SU-DHL-6 (cell line): ENCODE measurements at regions not wholly inside any gene's neighbourhood (a gene's known extent, or its start where the extent isn't known, plus 50 kb on each side); places are given as distances from the start of the nearest gene placed in this dataset.

ENCODE experiments used
- H2AFZ ChIP-seq: fragments of 200-600 bp; sonication (generic); 2 replicates; pipeline ENCODE4 v1.6.1; 2014; ENCODE audit warnings: low read depth, mild to moderate bottlenecking, moderate library complexity, mixed read lengths, antibody characterized with exemption, low read length; ENCODE audit not compliant: severe bottlenecking
- H3F3A ChIP-seq: fragments of 200-600 bp; shearing (Covaris generic); 2 replicates; pipeline ENCODE4 v1.6.0; 2016; ENCODE audit warnings: antibody characterized with exemption, mild to moderate bottlenecking; ENCODE audit not compliant: insufficient read depth
- H3K27ac ChIP-seq: fragments of 200-600 bp; sonication (generic); 2 replicates; pipeline ENCODE4 v1.5.1; 2016; ENCODE audit warnings: low read depth, mild to moderate bottlenecking, low read length, moderate library complexity, mixed read lengths
- H3K27me3 ChIP-seq: fragments of 200-600 bp; sonication (generic), shearing (Covaris generic); 2 replicates; pipeline ENCODE4 v1.6.0; 2014; ENCODE audit warnings: mild to moderate bottlenecking, low read length
- H3K36me3 ChIP-seq: fragments of 200-600 bp; sonication (generic); 2 replicates; pipeline ENCODE4 v1.6.1; 2014; ENCODE audit warnings: mild to moderate bottlenecking, low read length, mixed read lengths
- H3K4me2 ChIP-seq: fragments of 300-600, 200-600 bp; shearing (Covaris generic), sonication (generic); 2 replicates; pipeline ENCODE4 v1.6.0; 2014; ENCODE audit warnings: low read length, low read depth, mild to moderate bottlenecking; ENCODE audit not compliant: poor library complexity, severe bottlenecking
- H3K4me3 ChIP-seq: fragments of 200-600 bp; sonication (generic); 2 replicates; pipeline ENCODE4 v1.5.1; 2014; ENCODE audit warnings: antibody characterized with exemption, low read length, mild to moderate bottlenecking, mixed read lengths; ENCODE audit not compliant: insufficient read depth, poor library complexity, severe bottlenecking
- H3K79me2 ChIP-seq: fragments of 200-600 bp; sonication (generic); 2 replicates; pipeline ENCODE4 v1.6.1; 2014; ENCODE audit warnings: mild to moderate bottlenecking, low read length, moderate library complexity; ENCODE audit not compliant: insufficient read depth
- H3K9ac ChIP-seq: fragments of 200-600 bp; sonication (generic); 2 replicates; pipeline ENCODE4 v1.7.0; 2014; ENCODE audit warnings: mild to moderate bottlenecking, low read length
- H3K9me2 ChIP-seq: fragments of 200-600 bp; sonication (generic); replicated peaks from 2 replicates; pipeline ENCODE4 v1.6.1; 2014; ENCODE audit warnings: low read length; ENCODE audit not compliant: insufficient read depth
- H3K9me3 ChIP-seq: fragments of 200-600 bp; sonication (generic); 2 replicates; pipeline ENCODE4 v1.6.1; 2014; ENCODE audit warnings: low read length, mixed read lengths; ENCODE audit not compliant: insufficient read depth
- H4K20me1 ChIP-seq: fragments of 200-600 bp; sonication (generic); 2 replicates; pipeline ENCODE4 v1.6.1; 2014; ENCODE audit warnings: low read depth, mild to moderate bottlenecking, antibody characterized with exemption, low read length, moderate library complexity, mixed read lengths
- CTCF ChIP-seq: fragments of 200-600 bp; sonication (generic); IDR thresholded peaks from one replicate; pipeline ENCODE4 v1.5.1; 2017; ENCODE audit warnings: antibody characterized with exemption, mild to moderate bottlenecking, low read length, moderate library complexity; ENCODE audit not compliant: insufficient read depth, poor library complexity, severe bottlenecking
- EZH2phosphoT487 ChIP-seq: fragments of 200-600 bp; sonication (generic), shearing (Covaris generic); conservative IDR thresholded peaks from 2 replicates; pipeline ENCODE4 v1.6.1; 2018; ENCODE audit warnings: mild to moderate bottlenecking, antibody characterized with exemption, low read length, moderate library complexity, mixed read lengths

GRCh38 chr11:44371706-44372105 is 61.8 kb upstream of the ALX4 start:
- Histone ChIP-seq H3K36me3 (no peaks in the 10 kb centered on the region), H3K27me3 (no peaks in the 10 kb centered on the region), H3K9me3 (no peaks in the 10 kb centered on the region), H2AFZ (no peak overlapping the region), H3K4me3 (no peak overlapping the region), H3F3A (no peaks in the 10 kb centered on the region), H3K4me2 (no peak overlapping the region), H4K20me1 (no peaks in the 10 kb centered on the region), H3K9ac (no peak overlapping the region), H3K9me2 (no peaks in the 10 kb centered on the region), H3K27ac (no peak overlapping the region), H3K79me2 (no peaks in the 10 kb centered on the region)
- TF ChIP-seq CTCF (no peak), EZH2phosphoT487 (no peak)

- H3F3A ChIP-seq: no peaks in the 10 kb centered on the region
- H4K20me1 ChIP-seq: no peaks in the 10 kb centered on the region
- no peaks in the 10 kb centered on the region for H3K9me2 ChIP-seq
Observed at GRCh38 chr11:44372989-44373388, 63.0 kb upstream of the ALX4 start.

GRCh38 chr11:44374001-44374400 is 64.1 kb upstream of the ALX4 start:
- Histone ChIP-seq H4K20me1 (no peaks in the 10 kb centered on the region), H3K79me2 (no peaks in the 10 kb centered on the region), H2AFZ (no peak overlapping the region), H3F3A (no peaks in the 10 kb centered on the region), H3K4me3 (no peak overlapping the region), H3K9me2 (no peaks in the 10 kb centered on the region), H3K36me3 (no peaks in the 10 kb centered on the region), H3K4me2 (no peak overlapping the region), H3K9me3 (no peaks in the 10 kb centered on the region), H3K27ac (no peak overlapping the region), H3K9ac (no peak overlapping the region), H3K27me3 (no peaks in the 10 kb centered on the region)
- TF ChIP-seq CTCF: no peak
- TF ChIP-seq EZH2phosphoT487: no peak

More at GRCh38 chr11:44372989-44373388, 63.0 kb upstream of the ALX4 start:
- Histone ChIP-seq H2AFZ (no peak overlapping the region), H3K4me3 (no peak overlapping the region), H3K79me2 (no peaks in the 10 kb centered on the region), H3K36me3 (no peaks in the 10 kb centered on the region), H3K27ac (no peak overlapping the region), H3K27me3 (no peaks in the 10 kb centered on the region), H3K9me3 (no peaks in the 10 kb centered on the region), H3K9ac (no peak overlapping the region), H3K4me2 (no peak overlapping the region)
- no peak for TF ChIP-seq CTCF
- TF ChIP-seq EZH2phosphoT487: no peak
